Prostate gland (tissue), 2 donors: ENCODE measurements at regions not wholly inside any gene's neighbourhood (a gene's known extent, or its start where the extent isn't known, plus 50 kb on each side); places are given as distances from the start of the nearest gene placed in this dataset.

ENCODE experiments used
- CTCF ChIP-seq, 4 experiments: fragments of 200-600 bp in 2 of 4; fragments of 450-650 bp in 2 of 4; sonication (generic) in 2 of 4; IDR thresholded peaks; 1 replicate in 3 of 4; 2 replicates in 1 of 4; pipeline ENCODE4 v1.5.1; 2016 to 2019; ENCODE audit warnings: antibody characterized with exemption in 4 of 4, mild to moderate bottlenecking in 2 of 4, moderate library complexity in 2 of 4
- POLR2A ChIP-seq: fragments of 450-650 bp; IDR thresholded peaks from one replicate; pipeline ENCODE4 v1.6.1; 2016; ENCODE audit warnings: antibody characterized with exemption, mild to moderate bottlenecking

GRCh38 chr1:185369786-185370185, 52.7 kb upstream of the IVNS1ABP start:
- no peak for TF ChIP-seq CTCF (IDR thresholded peaks at IDR 0.05)
- TF ChIP-seq POLR2A = no peak
